GM12865 (cell line): ENCODE measurements at regions not wholly inside any gene's neighbourhood (a gene's known extent, or its start where the extent isn't known, plus 50 kb on each side); places are given as distances from the start of the nearest gene placed in this dataset.

Source experiments
- DNase-seq: peaks from one replicate; pipeline ENCODE4 v3.0.0; 2010; ENCODE audit warnings: low read depth
- H3K4me3 ChIP-seq: 2 replicates; pipeline ENCODE4 v1.5.1; 2011; ENCODE audit warnings: mild to moderate bottlenecking, low read depth, low read length, control low read depth
- TF ChIP-seq, protein P1 (sequence below): IDR thresholded peaks from 2 replicates; pipeline ENCODE4 v1.5.1; 2011; ENCODE audit warnings: low read length, control low read depth, low read depth, inconsistent platforms; ENCODE audit not compliant: insufficient read depth; ENCODE audit errors: missing control alignments

GRCh38 chr10:4658777-4659176 lies 167.2 kb upstream of the AKR1E2 start:
- no peak for DNase-seq
- TF ChIP-seq, protein P1, sequence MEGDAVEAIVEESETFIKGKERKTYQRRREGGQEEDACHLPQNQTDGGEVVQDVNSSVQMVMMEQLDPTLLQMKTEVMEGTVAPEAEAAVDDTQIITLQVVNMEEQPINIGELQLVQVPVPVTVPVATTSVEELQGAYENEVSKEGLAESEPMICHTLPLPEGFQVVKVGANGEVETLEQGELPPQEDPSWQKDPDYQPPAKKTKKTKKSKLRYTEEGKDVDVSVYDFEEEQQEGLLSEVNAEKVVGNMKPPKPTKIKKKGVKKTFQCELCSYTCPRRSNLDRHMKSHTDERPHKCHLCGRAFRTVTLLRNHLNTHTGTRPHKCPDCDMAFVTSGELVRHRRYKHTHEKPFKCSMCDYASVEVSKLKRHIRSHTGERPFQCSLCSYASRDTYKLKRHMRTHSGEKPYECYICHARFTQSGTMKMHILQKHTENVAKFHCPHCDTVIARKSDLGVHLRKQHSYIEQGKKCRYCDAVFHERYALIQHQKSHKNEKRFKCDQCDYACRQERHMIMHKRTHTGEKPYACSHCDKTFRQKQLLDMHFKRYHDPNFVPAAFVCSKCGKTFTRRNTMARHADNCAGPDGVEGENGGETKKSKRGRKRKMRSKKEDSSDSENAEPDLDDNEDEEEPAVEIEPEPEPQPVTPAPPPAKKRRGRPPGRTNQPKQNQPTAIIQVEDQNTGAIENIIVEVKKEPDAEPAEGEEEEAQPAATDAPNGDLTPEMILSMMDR: no peak
- no peak overlapping the region for H3K4me3 ChIP-seq

- TF ChIP-seq, protein P1: peak; percentile 80
- DNase-seq: peak; percentile 52
- no peak overlapping the region for H3K4me3 ChIP-seq
Measured at GRCh38 chr10:4656576-4657194, 169.3 kb upstream of the AKR1E2 start.

DNA sequence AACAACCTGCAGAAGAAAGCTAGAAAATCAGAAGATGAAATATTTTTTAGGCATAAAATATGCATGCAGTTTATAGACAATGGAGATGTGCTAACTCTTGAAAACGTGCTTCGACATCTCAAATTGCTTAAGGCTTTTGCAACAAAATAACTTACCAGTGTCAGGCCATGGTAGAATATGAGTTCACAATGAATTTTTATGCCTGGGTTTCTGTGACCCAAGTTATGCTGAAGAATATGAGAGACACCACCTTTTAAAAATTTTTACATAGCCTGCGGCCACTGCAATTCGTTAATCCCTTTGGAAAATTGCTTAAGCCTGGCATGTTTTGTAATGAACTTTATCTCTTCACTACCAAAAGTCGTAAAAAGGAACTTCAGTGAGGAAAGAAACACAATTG lies 170.1 kb upstream of the AKR1E2 start:
- DNase-seq: no peak
- TF ChIP-seq, protein P1: no peak

GRCh38 chr10:4655406-4655805 lies 170.6 kb upstream of the AKR1E2 start:
- no peak for DNase-seq
- no peak overlapping the region for H3K4me3 ChIP-seq
- TF ChIP-seq, protein P1: no peak

More for the DNA sequence above, 170.1 kb upstream of the AKR1E2 start:
- H3K4me3 ChIP-seq: no peak overlapping the region

GRCh38 chr10:4654496-4654895 lies 171.5 kb upstream of the AKR1E2 start:
- H3K4me3 ChIP-seq: no peak overlapping the region
- TF ChIP-seq, protein P1: no peak
- no peak for DNase-seq

GRCh38 chr10:4653160-4653559 lies 172.8 kb upstream of the AKR1E2 start:
- H3K4me3 ChIP-seq: no peak overlapping the region
- DNase-seq: no peak
- TF ChIP-seq, protein P1: no peak

DNA sequence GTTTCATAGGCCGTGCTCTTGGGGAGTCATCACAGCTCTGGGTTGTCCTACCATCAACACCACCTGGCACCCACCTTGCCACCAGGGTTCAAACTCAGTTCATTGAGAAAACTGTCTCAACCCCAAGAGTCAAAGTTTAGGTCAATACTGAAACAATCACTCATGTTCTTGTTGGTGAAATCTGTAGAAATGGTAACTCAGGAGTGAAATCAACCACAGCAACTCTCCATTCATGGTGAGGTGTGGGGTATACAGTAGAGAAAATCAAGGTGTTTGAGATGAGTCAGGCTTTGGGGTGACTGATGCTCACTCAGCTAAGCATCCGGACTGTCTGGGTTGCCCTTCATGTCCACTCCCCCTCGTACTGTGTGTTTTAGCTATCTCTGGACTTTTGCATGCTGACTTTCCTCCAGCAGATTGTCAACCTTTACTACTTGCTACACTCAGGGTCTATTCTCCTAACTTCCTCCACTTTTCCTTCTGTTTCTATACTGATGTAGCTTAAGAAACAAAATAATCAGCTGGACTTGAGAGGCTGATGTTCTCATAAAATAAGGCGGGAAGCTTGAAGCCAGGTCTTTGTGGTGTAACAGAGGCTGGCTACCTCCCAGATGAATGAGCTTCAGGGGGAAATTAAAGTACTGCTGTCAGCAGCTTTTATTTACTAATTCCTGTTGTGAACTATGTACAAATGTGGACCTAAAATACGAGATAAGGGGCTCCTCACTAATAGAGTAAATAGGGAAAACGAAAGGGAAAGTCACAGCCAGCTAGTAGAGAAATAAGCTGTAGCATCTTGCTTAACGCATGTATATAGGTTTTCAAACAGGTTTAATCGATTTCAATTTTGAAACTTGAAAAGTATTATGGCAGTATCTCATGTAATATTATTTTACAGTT lies 173.6 kb upstream of the AKR1E2 start:
- H3K4me3 ChIP-seq: no peak overlapping the region
- TF ChIP-seq, protein P1: no peak
- peak; percentile 43 for DNase-seq
